Neural cell (in vitro differentiated cells): ENCODE measurements at regions not wholly inside any gene's neighbourhood (a gene's known extent, or its start where the extent isn't known, plus 50 kb on each side); places are given as distances from the start of the nearest gene placed in this dataset.

Experiments
- H2AFZ ChIP-seq: fragments of 200-600, 300-800 bp; sonication (generic), shearing (Covaris generic); 2 replicates; pipeline ENCODE4 v1.6.0; 2014; ENCODE audit warnings: low read depth, mild to moderate bottlenecking, antibody characterized with exemption, low read length, moderate library complexity
- H3F3A ChIP-seq: fragments of 200-600 bp; shearing (Covaris generic); 2 replicates; pipeline ENCODE4 v1.6.1; 2016; ENCODE audit warnings: mild to moderate bottlenecking, moderate library complexity, mixed read lengths, antibody characterized with exemption, low read length; ENCODE audit not compliant: insufficient read depth, poor library complexity, severe bottlenecking
- H3K27ac ChIP-seq: fragments of 200-600, 300-800 bp; sonication (generic), shearing (Covaris generic); 2 replicates; pipeline ENCODE4 v1.5.1; 2014; ENCODE audit warnings: mild to moderate bottlenecking, low read length, moderate library complexity
- H3K27me3 ChIP-seq: fragments of 300-800, 200-600 bp; sonication (generic), shearing (Covaris generic); 2 replicates; pipeline ENCODE4 v1.6.0; 2014; ENCODE audit warnings: mild to moderate bottlenecking, low read depth, low read length, moderate library complexity; ENCODE audit not compliant: insufficient read depth
- H3K36me3 ChIP-seq: fragments of 300-800, 200-600 bp; sonication (generic), shearing (Covaris generic); 2 replicates; pipeline ENCODE4 v1.5.1; 2014; ENCODE audit warnings: mild to moderate bottlenecking, antibody characterized with exemption, low read length, moderate library complexity; ENCODE audit not compliant: insufficient read depth
- H3K4me2 ChIP-seq: fragments of 300-800, 200-600 bp; sonication (generic), shearing (Covaris generic); 2 replicates; pipeline ENCODE4 v1.6.0; 2014; ENCODE audit warnings: mild to moderate bottlenecking, low read length
- H3K4me3 ChIP-seq: fragments of 300-800, 200-600 bp; sonication (generic), shearing (Covaris generic); 2 replicates; pipeline ENCODE4 v1.5.1; 2014; ENCODE audit warnings: mild to moderate bottlenecking, low read length, moderate library complexity
- H3K79me2 ChIP-seq: fragments of 200-600 bp; shearing (Covaris generic); replicated peaks from 2 replicates; pipeline ENCODE4 v1.6.0; 2014; ENCODE audit warnings: mild to moderate bottlenecking, low read length, moderate library complexity; ENCODE audit not compliant: insufficient read depth
- H3K9ac ChIP-seq: fragments of 300-800, 200-600 bp; sonication (generic), shearing (Covaris generic); 2 replicates; pipeline ENCODE4 v1.6.1; 2016; ENCODE audit warnings: mild to moderate bottlenecking, low read length, mixed read lengths
- H3K9me2 ChIP-seq: fragments of 200-600 bp; shearing (Covaris generic); 2 replicates; pipeline ENCODE4 v1.6.1; 2016; ENCODE audit warnings: mild to moderate bottlenecking, low read length, mixed read lengths; ENCODE audit not compliant: insufficient read depth
- H3K9me3 ChIP-seq: fragments of 200-600, 300-800 bp; sonication (generic), shearing (Covaris generic); 2 replicates; pipeline ENCODE4 v1.6.1; 2016; ENCODE audit warnings: mild to moderate bottlenecking, mixed run types, low read length, moderate library complexity, mixed read lengths
- H4K20me1 ChIP-seq: fragments of 200-600 bp; shearing (Covaris generic); 2 replicates; pipeline ENCODE4 v1.6.1; 2016; ENCODE audit warnings: mild to moderate bottlenecking, mixed run types; ENCODE audit not compliant: insufficient read depth
- CTCF ChIP-seq: fragments of 450-650 bp; IDR thresholded peaks from 2 replicates; pipeline ENCODE4 v1.5.1; 2014; ENCODE audit warnings: antibody characterized with exemption, mild to moderate bottlenecking, moderate library complexity; ENCODE audit not compliant: poor library complexity, severe bottlenecking
- EP300 ChIP-seq: fragments of 450-650 bp; conservative IDR thresholded peaks from 2 replicates; pipeline ENCODE4 v1.6.1; 2014; ENCODE audit warnings: antibody characterized with exemption, mild to moderate bottlenecking, moderate library complexity; ENCODE audit not compliant: poor library complexity, severe bottlenecking
- EZH2 ChIP-seq: fragments of 200-600, 300-800 bp; shearing (Covaris generic), sonication (generic); IDR thresholded peaks from 2 replicates; pipeline ENCODE4 v1.6.1; 2014; ENCODE audit warnings: antibody characterized with exemption, low read length, borderline replicate concordance, mild to moderate bottlenecking; ENCODE audit not compliant: insufficient read depth, poor library complexity, severe bottlenecking
- MXI1 ChIP-seq: fragments of 450-650 bp; conservative IDR thresholded peaks from 2 replicates; pipeline ENCODE4 v1.6.1; 2014; ENCODE audit warnings: antibody characterized with exemption, mild to moderate bottlenecking; ENCODE audit not compliant: poor library complexity, severe bottlenecking
- POLR2AphosphoS5 ChIP-seq: IDR thresholded peaks from 2 replicates; pipeline ENCODE4 v1.6.1; 2012
- RAD21 ChIP-seq: fragments of 450-650 bp; conservative IDR thresholded peaks from 2 replicates; pipeline ENCODE4 v1.6.1; 2014; ENCODE audit warnings: antibody characterized with exemption, mild to moderate bottlenecking, moderate library complexity
- REST ChIP-seq: IDR thresholded peaks from 2 replicates; pipeline ENCODE4 v1.6.1; 2012; ENCODE audit warnings: borderline replicate concordance
- SMC3 ChIP-seq: fragments of 450-650 bp; conservative IDR thresholded peaks from 2 replicates; pipeline ENCODE4 v1.6.1; 2014; ENCODE audit warnings: antibody characterized with exemption, mild to moderate bottlenecking, moderate library complexity; ENCODE audit not compliant: poor library complexity
- TAF1 ChIP-seq: IDR thresholded peaks from 2 replicates; pipeline ENCODE4 v1.6.1; 2012; ENCODE audit warnings: low read depth

GRCh38 chr15:30030345-30030744 is 52.4 kb upstream of the GOLGA8J start:
- Histone ChIP-seq H4K20me1 (no peaks in the 10 kb centered on the region), H3K27ac (no peak overlapping the region), H3K36me3 (no peaks in the 10 kb centered on the region), H3K79me2 (no peaks in the 10 kb centered on the region), H3K27me3 (no peaks in the 10 kb centered on the region), H3F3A (no peaks in the 10 kb centered on the region), H3K9me3 (peaks cover 4% of the 10 kb centered on the region), H3K4me3 (no peak overlapping the region), H3K9me2 (no peaks in the 10 kb centered on the region), H3K4me2 (no peak overlapping the region), H2AFZ (no peak overlapping the region), H3K9ac (no peak overlapping the region)
- TF ChIP-seq EZH2 (no peak), RAD21 (no peak), SMC3 (no peak), CTCF (no peak), MXI1 (no peak), REST (no peak), POLR2AphosphoS5 (no peak), TAF1 (no peak), EP300 (no peak)

- H3K4me2 ChIP-seq: no peak overlapping the region
- no peaks in the 10 kb centered on the region for H4K20me1 ChIP-seq
- H3K27me3 ChIP-seq: no peaks in the 10 kb centered on the region
- H3K9me2 ChIP-seq: no peaks in the 10 kb centered on the region
- H3K79me2 ChIP-seq: no peaks in the 10 kb centered on the region
- H3K4me3 ChIP-seq: no peak overlapping the region
- no peaks in the 10 kb centered on the region for H3K9me3 ChIP-seq
- no peak for TF ChIP-seq EZH2
- no peak for TF ChIP-seq MXI1
- no peak for TF ChIP-seq SMC3
- TF ChIP-seq TAF1: no peak
- no peak for TF ChIP-seq RAD21
- no peaks in the 10 kb centered on the region for H3K36me3 ChIP-seq
- H2AFZ ChIP-seq: no peak overlapping the region
- no peak overlapping the region for H3K9ac ChIP-seq
- H3K27ac ChIP-seq: no peak overlapping the region
- H3F3A ChIP-seq: no peaks in the 10 kb centered on the region
Measured at GRCh38 chr15:30023798-30024295, 58.9 kb upstream of the GOLGA8J start.

- no peaks in the 10 kb centered on the region for H3K9me2 ChIP-seq
- no peaks in the 10 kb centered on the region for H3K36me3 ChIP-seq
- no peak overlapping the region for H3K4me2 ChIP-seq
- no peaks in the 10 kb centered on the region for H4K20me1 ChIP-seq
- H3K4me3 ChIP-seq: no peak overlapping the region
- H2AFZ ChIP-seq: no peak overlapping the region
- no peaks in the 10 kb centered on the region for H3K9me3 ChIP-seq
- H3F3A ChIP-seq: no peaks in the 10 kb centered on the region
- no peak overlapping the region for H3K9ac ChIP-seq
- H3K27me3 ChIP-seq: no peaks in the 10 kb centered on the region
- H3K27ac ChIP-seq: no peak overlapping the region
- TF ChIP-seq CTCF (no peak), EP300 (no peak), REST (no peak)
- H3K79me2 ChIP-seq: no peaks in the 10 kb centered on the region
Measured at GRCh38 chr15:30010746-30011145, 72.0 kb upstream of the GOLGA8J start.
